ENCODE measurements at regions not wholly inside any gene's neighbourhood (a gene's known extent, or its start where the extent isn't known, plus 50 kb on each side); places are given as distances from the start of the nearest gene placed in this dataset.

GRCh38 chr9:30622561-30622960 is 1761.9 kb upstream of the ACO1 start:
- CTCF ChIA-PET, result no interaction called here
- TF ChIP-seq, protein P1, sequence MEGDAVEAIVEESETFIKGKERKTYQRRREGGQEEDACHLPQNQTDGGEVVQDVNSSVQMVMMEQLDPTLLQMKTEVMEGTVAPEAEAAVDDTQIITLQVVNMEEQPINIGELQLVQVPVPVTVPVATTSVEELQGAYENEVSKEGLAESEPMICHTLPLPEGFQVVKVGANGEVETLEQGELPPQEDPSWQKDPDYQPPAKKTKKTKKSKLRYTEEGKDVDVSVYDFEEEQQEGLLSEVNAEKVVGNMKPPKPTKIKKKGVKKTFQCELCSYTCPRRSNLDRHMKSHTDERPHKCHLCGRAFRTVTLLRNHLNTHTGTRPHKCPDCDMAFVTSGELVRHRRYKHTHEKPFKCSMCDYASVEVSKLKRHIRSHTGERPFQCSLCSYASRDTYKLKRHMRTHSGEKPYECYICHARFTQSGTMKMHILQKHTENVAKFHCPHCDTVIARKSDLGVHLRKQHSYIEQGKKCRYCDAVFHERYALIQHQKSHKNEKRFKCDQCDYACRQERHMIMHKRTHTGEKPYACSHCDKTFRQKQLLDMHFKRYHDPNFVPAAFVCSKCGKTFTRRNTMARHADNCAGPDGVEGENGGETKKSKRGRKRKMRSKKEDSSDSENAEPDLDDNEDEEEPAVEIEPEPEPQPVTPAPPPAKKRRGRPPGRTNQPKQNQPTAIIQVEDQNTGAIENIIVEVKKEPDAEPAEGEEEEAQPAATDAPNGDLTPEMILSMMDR (IDR thresholded peaks at IDR 0.05), result no peak
- TF ChIP-seq, protein P2, sequence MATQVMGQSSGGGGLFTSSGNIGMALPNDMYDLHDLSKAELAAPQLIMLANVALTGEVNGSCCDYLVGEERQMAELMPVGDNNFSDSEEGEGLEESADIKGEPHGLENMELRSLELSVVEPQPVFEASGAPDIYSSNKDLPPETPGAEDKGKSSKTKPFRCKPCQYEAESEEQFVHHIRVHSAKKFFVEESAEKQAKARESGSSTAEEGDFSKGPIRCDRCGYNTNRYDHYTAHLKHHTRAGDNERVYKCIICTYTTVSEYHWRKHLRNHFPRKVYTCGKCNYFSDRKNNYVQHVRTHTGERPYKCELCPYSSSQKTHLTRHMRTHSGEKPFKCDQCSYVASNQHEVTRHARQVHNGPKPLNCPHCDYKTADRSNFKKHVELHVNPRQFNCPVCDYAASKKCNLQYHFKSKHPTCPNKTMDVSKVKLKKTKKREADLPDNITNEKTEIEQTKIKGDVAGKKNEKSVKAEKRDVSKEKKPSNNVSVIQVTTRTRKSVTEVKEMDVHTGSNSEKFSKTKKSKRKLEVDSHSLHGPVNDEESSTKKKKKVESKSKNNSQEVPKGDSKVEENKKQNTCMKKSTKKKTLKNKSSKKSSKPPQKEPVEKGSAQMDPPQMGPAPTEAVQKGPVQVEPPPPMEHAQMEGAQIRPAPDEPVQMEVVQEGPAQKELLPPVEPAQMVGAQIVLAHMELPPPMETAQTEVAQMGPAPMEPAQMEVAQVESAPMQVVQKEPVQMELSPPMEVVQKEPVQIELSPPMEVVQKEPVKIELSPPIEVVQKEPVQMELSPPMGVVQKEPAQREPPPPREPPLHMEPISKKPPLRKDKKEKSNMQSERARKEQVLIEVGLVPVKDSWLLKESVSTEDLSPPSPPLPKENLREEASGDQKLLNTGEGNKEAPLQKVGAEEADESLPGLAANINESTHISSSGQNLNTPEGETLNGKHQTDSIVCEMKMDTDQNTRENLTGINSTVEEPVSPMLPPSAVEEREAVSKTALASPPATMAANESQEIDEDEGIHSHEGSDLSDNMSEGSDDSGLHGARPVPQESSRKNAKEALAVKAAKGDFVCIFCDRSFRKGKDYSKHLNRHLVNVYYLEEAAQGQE (IDR thresholded peaks at IDR 0.05; ENCODE audit: insufficient read depth in 1 of 2, low read depth in 2 of 2, low read length in 1 of 2), result no peak
- TF ChIP-seq SIN3A (IDR thresholded peaks at IDR 0.05; ENCODE audit: borderline replicate concordance, insufficient read depth, low read depth, low read length) (no peak), TCF7L2 (IDR thresholded peaks at IDR 0.05; ENCODE audit: low read depth, low read length) (no peak), POLR2AphosphoS5 (IDR thresholded peaks at IDR 0.05; ENCODE audit: low read depth, low read length) (no peak)
- no peaks in the 10 kb centered on the region for H3K9me3 ChIP-seq (ENCODE audit: control insufficient read depth, insufficient read depth, low read depth, low read length)
- H3K27me3 ChIP-seq (ENCODE audit: control insufficient read depth, insufficient read depth, low read length), result no peaks in the 10 kb centered on the region
- no peak overlapping the region for H3K4me3 ChIP-seq (ENCODE audit: low read depth in 2 of 2, low read length in 2 of 2)
- H3K27ac ChIP-seq (ENCODE audit: low read length), result no peak overlapping the region
- no peak for ATAC-seq
- DNase-seq (ENCODE audit: low read depth, low spot score), result no peak
- no peaks in the 10 kb centered on the region for H3K4me1 ChIP-seq (ENCODE audit: control insufficient read depth, insufficient read depth, low read length)
- no peaks in the 10 kb centered on the region for H3K36me3 ChIP-seq (ENCODE audit: control insufficient read depth, insufficient read depth, low read length)
- POLR2A ChIA-PET, result no interaction called here
- BruUV-seq (replicated peaks), result no TSS peak
- intact Hi-C loops (cut with micrococcal nuclease; ENCODE audit: unreplicated experiment) (no loop called here), in situ Hi-C loops (cut with HindIII; ENCODE audit: low pct_unique_long_range_greater_than_20kb, low sequenced_read_pairs) (no loop called here)

- BruUV-seq (replicated peaks), result no TSS peak
- ChIA-PET POLR2A (no interaction called here), CTCF (no interaction called here)
- intact Hi-C loops (cut with micrococcal nuclease; ENCODE audit: unreplicated experiment), result loop anchor here (5.0 kb wide), 1 partner anchor 743 kb away; no protein-coding TSS in a partner anchor
- Histone ChIP-seq H3K9me3 (ENCODE audit: control insufficient read depth, insufficient read depth, low read depth, low read length) (no peaks in the 10 kb centered on the region), H3K4me1 (ENCODE audit: control insufficient read depth, insufficient read depth, low read length) (no peaks in the 10 kb centered on the region), H3K27me3 (ENCODE audit: control insufficient read depth, insufficient read depth, low read length) (no peaks in the 10 kb centered on the region), H3K36me3 (ENCODE audit: control insufficient read depth, insufficient read depth, low read length) (no peaks in the 10 kb centered on the region), H3K4me3 (ENCODE audit: low read depth in 2 of 2, low read length in 2 of 2) (no peak overlapping the region), H3K27ac (ENCODE audit: low read length) (no peak overlapping the region)
- in situ Hi-C loops (cut with HindIII; ENCODE audit: low pct_unique_long_range_greater_than_20kb, low sequenced_read_pairs), result no loop called here
- TF ChIP-seq, protein P1 (IDR thresholded peaks at IDR 0.05), result no peak
- no peak for TF ChIP-seq POLR2AphosphoS5 (IDR thresholded peaks at IDR 0.05; ENCODE audit: low read depth, low read length)
- TF ChIP-seq, protein P2 (IDR thresholded peaks at IDR 0.05; ENCODE audit: insufficient read depth in 1 of 2, low read depth in 2 of 2, low read length in 1 of 2), result no peak
- TF ChIP-seq SIN3A (IDR thresholded peaks at IDR 0.05; ENCODE audit: borderline replicate concordance, insufficient read depth, low read depth, low read length), result no peak
- TF ChIP-seq TCF7L2 (IDR thresholded peaks at IDR 0.05; ENCODE audit: low read depth, low read length), result no peak
- DNase-seq (ENCODE audit: low read depth, low spot score) (no peak), ATAC-seq (no peak)
These were observed 1755.4 kb upstream of the ACO1 start for GRCh38 chr9:30628915-30629567.
